HFF-Myc (cell line): ENCODE measurements at regions not wholly inside any gene's neighbourhood (a gene's known extent, or its start where the extent isn't known, plus 50 kb on each side); places are given as distances from the start of the nearest gene placed in this dataset.

ENCODE experiments used
- DNase-seq: peaks from one replicate; pipeline ENCODE4 v3.0.0-alpha.2; 2011; ENCODE audit warnings: low read depth; ENCODE audit errors: extremely low read depth
- H3K4me3 ChIP-seq: replicated peaks from 2 replicates; pipeline ENCODE4 v1.5.1; 2011; ENCODE audit warnings: low read depth, mild to moderate bottlenecking, control low read depth, low read length
- CTCF ChIP-seq: IDR thresholded peaks from 2 replicates; pipeline ENCODE4 v1.5.1; 2012; ENCODE audit warnings: mild to moderate bottlenecking, low read depth, low read length, control low read depth; ENCODE audit errors: missing control alignments

GRCh38 chr4:41838590-41838989 is 90.1 kb upstream of the PHOX2B start:
- no peak for DNase-seq
- no peak for TF ChIP-seq CTCF

DNA sequence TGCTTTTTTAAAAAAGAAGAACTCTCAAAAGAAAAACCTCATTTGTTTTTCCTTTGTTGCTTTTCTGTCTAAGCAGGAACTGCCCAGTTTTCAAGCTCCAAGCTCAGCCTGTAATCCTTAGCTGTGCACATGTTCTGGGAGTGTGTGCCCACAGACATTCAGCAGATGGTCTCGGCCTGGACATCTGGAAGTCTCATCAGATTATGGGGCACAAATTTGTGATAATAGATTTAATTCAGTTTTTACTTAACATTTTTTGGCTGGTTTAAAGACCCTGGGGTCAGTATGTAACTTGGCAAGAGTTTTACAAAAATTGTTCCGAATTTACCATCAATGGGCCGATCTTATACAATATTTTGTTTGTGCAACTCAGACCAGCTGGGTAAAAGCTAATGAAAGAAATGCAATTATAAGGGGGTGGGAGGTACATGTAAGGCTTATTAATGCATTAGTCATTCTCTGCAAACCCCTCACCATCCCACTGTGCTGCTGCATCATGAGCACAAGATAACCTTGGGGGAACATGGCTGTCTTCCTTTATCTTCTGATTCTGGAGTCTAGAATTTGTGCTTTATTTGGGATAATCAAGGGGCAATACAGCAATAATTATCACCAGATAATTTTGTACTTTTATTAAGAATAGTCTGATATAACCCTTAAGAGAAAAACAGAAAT is 86.9 kb upstream of the PHOX2B start:
- DNase-seq: no peak
- H3K4me3 ChIP-seq: no peak overlapping the region

More at GRCh38 chr4:41838590-41838989, 90.1 kb upstream of the PHOX2B start:
- no peak overlapping the region for H3K4me3 ChIP-seq

DNA sequence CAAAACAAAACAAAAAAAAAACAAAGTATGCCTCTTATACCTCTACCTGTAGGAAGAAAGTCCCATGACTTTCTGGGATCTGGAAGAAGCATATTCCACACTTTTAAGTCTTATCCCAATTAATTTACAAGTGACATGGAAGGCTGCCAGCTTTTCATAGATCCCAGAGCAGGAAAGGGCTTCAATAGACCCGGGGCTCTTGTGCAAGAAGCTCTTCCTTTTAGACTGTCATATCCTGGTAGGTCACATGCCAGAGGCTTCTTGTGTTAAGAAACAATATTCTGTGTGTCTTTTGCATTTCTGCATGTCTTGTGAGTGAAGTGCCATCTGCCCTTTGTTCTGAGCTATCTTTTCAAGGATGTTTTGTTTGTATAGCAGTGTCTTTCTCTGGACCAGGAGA is 84.4 kb upstream of the PHOX2B start:
- no peak for DNase-seq
- H3K4me3 ChIP-seq: no peak overlapping the region
- no peak for TF ChIP-seq CTCF

More for the DNA sequence above, 86.9 kb upstream of the PHOX2B start:
- TF ChIP-seq CTCF: no peak

- no peak overlapping the region for H3K4me3 ChIP-seq
- DNase-seq: no peak
- TF ChIP-seq CTCF: no peak
These were observed 73.8 kb upstream of the PHOX2B start for GRCh38 chr4:41822325-41822724.

DNA sequence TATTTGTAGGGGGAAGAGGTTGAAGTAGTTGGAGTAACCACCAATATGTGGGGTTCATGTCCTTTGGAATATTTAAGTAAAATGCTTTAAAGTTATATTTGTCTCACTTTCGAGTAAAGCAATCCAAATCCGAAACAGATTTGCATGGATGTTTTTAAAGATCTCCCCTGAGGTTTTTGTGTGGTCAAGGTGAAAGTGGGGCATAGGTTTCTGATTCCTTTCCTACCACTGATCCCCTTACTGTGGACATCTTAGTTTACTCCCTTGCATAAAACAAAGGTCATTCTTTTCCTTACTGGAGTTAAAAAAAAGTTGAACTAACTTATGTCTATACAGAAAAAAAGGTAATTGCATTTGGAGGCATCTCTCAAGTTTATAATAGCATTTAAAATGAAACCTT is 71.9 kb upstream of the PHOX2B start:
- no peak for TF ChIP-seq CTCF
- no peak overlapping the region for H3K4me3 ChIP-seq
- DNase-seq: no peak

GRCh38 chr4:41819621-41820020 is 71.1 kb upstream of the PHOX2B start:
- TF ChIP-seq CTCF: no peak
- no peak overlapping the region for H3K4me3 ChIP-seq
- no peak for DNase-seq

GRCh38 chr4:41815473-41815872 is 66.9 kb upstream of the PHOX2B start:
- DNase-seq: no peak

More at GRCh38 chr4:41815473-41815872, 66.9 kb upstream of the PHOX2B start:
- no peak overlapping the region for H3K4me3 ChIP-seq
- TF ChIP-seq CTCF: no peak
